Activated naive CD4-positive, alpha-beta T cell treated with anti-CD3 and anti-CD28 coated beads for 36 hours (primary cell): ENCODE measurements at regions not wholly inside any gene's neighbourhood (a gene's known extent, or its start where the extent isn't known, plus 50 kb on each side); places are given as distances from the start of the nearest gene placed in this dataset.
"Not testable (repeated sequence)": the region's sequence is repeated elsewhere in the genome, so short reads cannot be mapped to it uniquely, and the experiment has no call there.

Experiments used
- CTCF ChIA-PET: fragments of 350-600 bp; sonication (Branson Sonifier 250); formaldehyde crosslinking; loops from one replicate; lab custom pipeline; 2021; ENCODE audit warnings: antibody characterized with exemption; lab: Charles Lee
- DNase-seq: peaks from one replicate; pipeline ENCODE4 v3.0.0-alpha.2; 2020
- H3K27ac Mint-ChIP-seq: one replicate; pipeline ENCODE4 v1.8.0; 2021; ENCODE audit warnings: mild to moderate bottlenecking, mixed read lengths
- H3K27me3 Mint-ChIP-seq: one replicate; pipeline ENCODE4 v1.8.0; 2021; ENCODE audit warnings: low read depth, mixed read lengths
- H3K36me3 Mint-ChIP-seq: one replicate; pipeline ENCODE4 v1.8.0; 2021; ENCODE audit warnings: low read depth, mixed read lengths
- H3K4me1 Mint-ChIP-seq: one replicate; pipeline ENCODE4 v1.8.0; 2021; ENCODE audit warnings: low read depth, mixed read lengths
- H3K4me3 Mint-ChIP-seq: one replicate; pipeline ENCODE4 v1.8.0; 2021; ENCODE audit warnings: mild to moderate bottlenecking, moderate library complexity, mixed read lengths
- H3K9me3 Mint-ChIP-seq: one replicate; pipeline ENCODE4 v1.8.0; 2021; ENCODE audit warnings: mixed read lengths
- intact Hi-C: fragments of 100-400 bp; cut with micrococcal nuclease; formaldehyde crosslinking; loops from one replicate; pipeline ENCODE4 v1.15.1; 2023

GRCh38 chr2:153641046-153641445 is 162.5 kb upstream of the RPRM start:
- intact Hi-C loops = no loop called here
- H3K4me3 Mint-ChIP-seq = no peak overlapping the region
- no peaks in the 10 kb centered on the region for H3K27me3 Mint-ChIP-seq
- CTCF ChIA-PET = no interaction called here
- H3K27ac Mint-ChIP-seq = no peak overlapping the region
- no peak for DNase-seq
- H3K4me1 Mint-ChIP-seq = no peaks in the 10 kb centered on the region
- H3K9me3 Mint-ChIP-seq = peaks cover 2% of the 10 kb centered on the region
- no peaks in the 10 kb centered on the region for H3K36me3 Mint-ChIP-seq

- Mint-ChIP-seq H3K9me3 (peaks cover 4% of the 10 kb centered on the region), H3K27ac (no peak overlapping the region), H3K4me1 (no peaks in the 10 kb centered on the region), H3K27me3 (no peaks in the 10 kb centered on the region), H3K4me3 (no peak overlapping the region), H3K36me3 (no peaks in the 10 kb centered on the region)
- intact Hi-C loops = no loop called here
- CTCF ChIA-PET = no interaction called here
- DNase-seq = no peak
Observed at GRCh38 chr2:153644955-153645354, 166.4 kb upstream of the RPRM start.

- intact Hi-C loops = no loop called here
- H3K27me3 Mint-ChIP-seq = no peaks in the 10 kb centered on the region
- no peak overlapping the region for H3K4me3 Mint-ChIP-seq
- H3K4me1 Mint-ChIP-seq = no peaks in the 10 kb centered on the region
- CTCF ChIA-PET = no interaction called here
- no peak for DNase-seq
- H3K36me3 Mint-ChIP-seq = no peaks in the 10 kb centered on the region
- no peak overlapping the region for H3K27ac Mint-ChIP-seq
- peaks cover 4% of the 10 kb centered on the region for H3K9me3 Mint-ChIP-seq
Observed at GRCh38 chr2:153645599-153645998, 167.0 kb upstream of the RPRM start.

- CTCF ChIA-PET = no interaction called here
- Mint-ChIP-seq H3K9me3 (peaks cover 3% of the 10 kb centered on the region), H3K27me3 (no peaks in the 10 kb centered on the region), H3K27ac (no peak overlapping the region), H3K4me1 (no peaks in the 10 kb centered on the region), H3K36me3 (no peaks in the 10 kb centered on the region), H3K4me3 (no peak overlapping the region)
- intact Hi-C loops = no loop called here
- DNase-seq = no peak
Observed at GRCh38 chr2:153657651-153658050, 179.1 kb upstream of the RPRM start.

- CTCF ChIA-PET = no interaction called here
- H3K4me3 Mint-ChIP-seq = no peak overlapping the region
- H3K27ac Mint-ChIP-seq = no peak overlapping the region
- intact Hi-C loops = no loop called here
- DNase-seq = no peak
- H3K9me3 Mint-ChIP-seq = peaks cover 4% of the 10 kb centered on the region
- H3K36me3 Mint-ChIP-seq = no peaks in the 10 kb centered on the region
- no peaks in the 10 kb centered on the region for H3K4me1 Mint-ChIP-seq
- no peaks in the 10 kb centered on the region for H3K27me3 Mint-ChIP-seq
Observed at GRCh38 chr2:153661801-153662200, 183.2 kb upstream of the RPRM start.

GRCh38 chr2:153663371-153663770 is 184.8 kb upstream of the RPRM start:
- no peak overlapping the region for H3K27ac Mint-ChIP-seq
- DNase-seq = no peak
- intact Hi-C loops = no loop called here
- no peaks in the 10 kb centered on the region for H3K4me1 Mint-ChIP-seq
- no peaks in the 10 kb centered on the region for H3K27me3 Mint-ChIP-seq
- H3K4me3 Mint-ChIP-seq = no peak overlapping the region
- peaks cover 4% of the 10 kb centered on the region for H3K9me3 Mint-ChIP-seq
- no peaks in the 10 kb centered on the region for H3K36me3 Mint-ChIP-seq
- CTCF ChIA-PET = no interaction called here

- H3K36me3 Mint-ChIP-seq, H3K4me3 Mint-ChIP-seq, intact Hi-C loops, H3K9me3 Mint-ChIP-seq, H3K4me1 Mint-ChIP-seq, DNase-seq, H3K27ac Mint-ChIP-seq, CTCF ChIA-PET, H3K27me3 Mint-ChIP-seq: not testable (repeated sequence)
Observed at GRCh38 chr2:153664009-153664408, 185.4 kb upstream of the RPRM start.

GRCh38 chr2:153667475-153667874 is 188.9 kb upstream of the RPRM start:
- intact Hi-C loops = no loop called here
- H3K36me3 Mint-ChIP-seq = no peaks in the 10 kb centered on the region
- H3K4me1 Mint-ChIP-seq = no peaks in the 10 kb centered on the region
- no peaks in the 10 kb centered on the region for H3K27me3 Mint-ChIP-seq
- no peak for DNase-seq
- H3K27ac Mint-ChIP-seq = no peak overlapping the region
- CTCF ChIA-PET = no interaction called here
- no peak overlapping the region for H3K4me3 Mint-ChIP-seq
- peaks cover 8% of the 10 kb centered on the region for H3K9me3 Mint-ChIP-seq

GRCh38 chr2:153668923-153669322 is 190.4 kb upstream of the RPRM start:
- no peak overlapping the region for H3K27ac Mint-ChIP-seq

GRCh38 chr2:153710128-153710527 is 161.6 kb upstream of the GALNT13 start:
- Mint-ChIP-seq H3K27me3 (no peaks in the 10 kb centered on the region), H3K4me3 (no peak overlapping the region), H3K9me3 (peaks cover 4% of the 10 kb centered on the region), H3K27ac (no peak overlapping the region), H3K36me3 (no peaks in the 10 kb centered on the region), H3K4me1 (no peaks in the 10 kb centered on the region)
- CTCF ChIA-PET = no interaction called here
- DNase-seq = no peak
- intact Hi-C loops = no loop called here

More at GRCh38 chr2:153668923-153669322, 190.4 kb upstream of the RPRM start:
- no peaks in the 10 kb centered on the region for H3K36me3 Mint-ChIP-seq
- CTCF ChIA-PET = no interaction called here
- DNase-seq = no peak
- H3K4me1 Mint-ChIP-seq = no peaks in the 10 kb centered on the region
- intact Hi-C loops = no loop called here
- no peak overlapping the region for H3K4me3 Mint-ChIP-seq
- H3K9me3 Mint-ChIP-seq = peaks cover 15% of the 10 kb centered on the region
- H3K27me3 Mint-ChIP-seq = no peaks in the 10 kb centered on the region

- CTCF ChIA-PET = no interaction called here
- H3K4me1 Mint-ChIP-seq = no peaks in the 10 kb centered on the region
- H3K36me3 Mint-ChIP-seq = no peaks in the 10 kb centered on the region
- no peak overlapping the region for H3K4me3 Mint-ChIP-seq
- intact Hi-C loops = no loop called here
- H3K27ac Mint-ChIP-seq = no peak overlapping the region
- peaks cover 7% of the 10 kb centered on the region for H3K9me3 Mint-ChIP-seq
- no peaks in the 10 kb centered on the region for H3K27me3 Mint-ChIP-seq
- DNase-seq = no peak
Observed at GRCh38 chr2:153715218-153715850, 156.4 kb upstream of the GALNT13 start.

GRCh38 chr2:153717060-153717459 is 154.7 kb upstream of the GALNT13 start:
- Mint-ChIP-seq H3K9me3 (peaks cover 8% of the 10 kb centered on the region), H3K36me3 (no peaks in the 10 kb centered on the region), H3K4me1 (no peaks in the 10 kb centered on the region), H3K27ac (no peak overlapping the region), H3K4me3 (no peak overlapping the region), H3K27me3 (no peaks in the 10 kb centered on the region)
- intact Hi-C loops = no loop called here
- DNase-seq = no peak
- CTCF ChIA-PET = no interaction called here

GRCh38 chr2:153739394-153739793 is 132.3 kb upstream of the GALNT13 start:
- no peaks in the 10 kb centered on the region for H3K4me1 Mint-ChIP-seq
- H3K36me3 Mint-ChIP-seq = no peaks in the 10 kb centered on the region
- H3K9me3 Mint-ChIP-seq = peaks cover 5% of the 10 kb centered on the region
- H3K4me3 Mint-ChIP-seq = no peak overlapping the region
- no peak overlapping the region for H3K27ac Mint-ChIP-seq
- no peaks in the 10 kb centered on the region for H3K27me3 Mint-ChIP-seq
- CTCF ChIA-PET = no interaction called here
- intact Hi-C loops = no loop called here
- no peak for DNase-seq
